Hematopoietic multipotent progenitor cell (in vitro differentiated cells): ENCODE measurements at regions not wholly inside any gene's neighbourhood (a gene's known extent, or its start where the extent isn't known, plus 50 kb on each side); places are given as distances from the start of the nearest gene placed in this dataset.

ENCODE experiments used
- DNase-seq, 3 donors: peaks; one replicate each; pipeline ENCODE4 v3.0.0-alpha.2; 2011 to 2015; ENCODE audit warnings: low read depth in 2 of 3, low spot score in 2 of 3

- DNase-seq, result no peak
These were observed 110.3 kb upstream of the MSX1 start for GRCh38 chr4:4749137-4749536.

- DNase-seq, result no peak
These were observed 113.0 kb upstream of the MSX1 start for GRCh38 chr4:4746444-4746843.

GRCh38 chr4:4740071-4740470 lies 119.4 kb upstream of the MSX1 start:
- no peak for DNase-seq

GRCh38 chr4:4735870-4736269 lies 123.6 kb upstream of the MSX1 start:
- no peak for DNase-seq

GRCh38 chr4:4735136-4735750 lies 124.2 kb upstream of the MSX1 start:
- DNase-seq, result no peak

- DNase-seq, result no peak
These were observed 125.0 kb upstream of the MSX1 start for GRCh38 chr4:4734425-4734824.

- no peak for DNase-seq
These were observed 125.8 kb upstream of the MSX1 start for GRCh38 chr4:4733663-4734062.

- DNase-seq, result no peak
These were observed 129.2 kb upstream of the MSX1 start for GRCh38 chr4:4730249-4730648.

- DNase-seq, result no peak
These were observed 130.3 kb upstream of the MSX1 start for GRCh38 chr4:4729206-4729605.

GRCh38 chr4:4727536-4727935 lies 131.9 kb upstream of the MSX1 start:
- DNase-seq, result no peak

GRCh38 chr4:4726051-4726450 lies 133.4 kb upstream of the MSX1 start:
- peak in 1 of 3 donors; percentile 1 for DNase-seq

- DNase-seq, result no peak
These were observed 135.1 kb upstream of the MSX1 start for GRCh38 chr4:4724321-4724720.

- DNase-seq, result no peak
These were observed 137.8 kb upstream of the MSX1 start for GRCh38 chr4:4721636-4722035.

GRCh38 chr4:4720646-4721045 lies 138.8 kb upstream of the MSX1 start:
- DNase-seq, result no peak

GRCh38 chr4:4719436-4719835 lies 140.0 kb upstream of the MSX1 start:
- no peak for DNase-seq

GRCh38 chr4:4717692-4718091 lies 141.8 kb upstream of the MSX1 start:
- DNase-seq, result no peak

- DNase-seq, result no peak
These were observed 145.1 kb upstream of the MSX1 start for GRCh38 chr4:4714331-4714730.

GRCh38 chr4:4712800-4713528 lies 146.5 kb upstream of the MSX1 start:
- DNase-seq, result no peak

- DNase-seq, result no peak
These were observed 147.6 kb upstream of the MSX1 start for GRCh38 chr4:4711902-4712301.

GRCh38 chr4:4709736-4710135 lies 149.7 kb upstream of the MSX1 start:
- DNase-seq, result no peak

GRCh38 chr4:4704267-4704666 lies 155.2 kb upstream of the MSX1 start:
- no peak for DNase-seq

GRCh38 chr4:4697584-4697983 lies 155.7 kb upstream of the STX18 start:
- DNase-seq, result no peak

GRCh38 chr4:4696530-4696929 lies 154.7 kb upstream of the STX18 start:
- no peak for DNase-seq
